H54 (cell line): ENCODE measurements at regions not wholly inside any gene's neighbourhood (a gene's known extent, or its start where the extent isn't known, plus 50 kb on each side); places are given as distances from the start of the nearest gene placed in this dataset.
"Not testable (repeated sequence)": the region's sequence is repeated elsewhere in the genome, so short reads cannot be mapped to it uniquely, and the experiment has no call there.

ENCODE experiments used
- DNase-seq: peaks from one replicate; pipeline ENCODE4 v3.0.0; 2011; ENCODE audit warnings: low spot score, mixed read lengths; ENCODE audit not compliant: insufficient read length
- FAIRE-seq: peaks from 3 replicates; lab custom pipeline; 2011; peaks lifted over from hg19 to GRCh38; lab: Jason Lieb, UNC
- POLR2A ChIP-seq: IDR thresholded peaks from 2 replicates; pipeline ENCODE4 v1.6.1; 2011; ENCODE audit warnings: low read depth, mild to moderate bottlenecking, low read length

DNA sequence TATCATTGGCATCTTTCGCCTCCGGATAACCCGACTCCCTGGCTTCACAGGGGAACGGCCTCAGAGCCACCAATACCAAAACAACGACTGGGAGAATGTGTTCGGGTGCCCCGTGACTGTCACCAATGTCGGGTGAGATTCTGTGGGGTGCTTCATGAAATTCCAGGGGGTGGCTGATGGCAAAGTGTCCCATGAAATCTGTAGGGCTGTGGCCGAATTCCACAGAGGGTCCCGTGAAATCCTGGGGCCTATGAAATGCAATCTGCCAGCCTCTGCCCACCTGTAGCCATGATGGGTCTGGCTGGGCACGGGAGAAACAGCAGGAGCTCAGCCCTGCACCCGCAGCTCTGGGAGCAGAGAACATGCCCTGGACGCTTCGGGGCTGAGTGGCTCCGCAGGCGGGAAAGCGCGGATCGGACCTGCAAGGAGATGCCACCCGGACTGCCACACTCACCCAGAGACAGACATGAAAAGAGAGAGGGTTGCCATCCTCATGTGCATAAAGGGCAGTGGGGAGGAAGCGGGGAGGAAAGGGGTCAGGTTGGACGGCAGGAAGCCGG is 192.4 kb downstream of the OLFM1 start:
- no peak for TF ChIP-seq POLR2A
- FAIRE-seq (no peak), DNase-seq (no peak)

DNA sequence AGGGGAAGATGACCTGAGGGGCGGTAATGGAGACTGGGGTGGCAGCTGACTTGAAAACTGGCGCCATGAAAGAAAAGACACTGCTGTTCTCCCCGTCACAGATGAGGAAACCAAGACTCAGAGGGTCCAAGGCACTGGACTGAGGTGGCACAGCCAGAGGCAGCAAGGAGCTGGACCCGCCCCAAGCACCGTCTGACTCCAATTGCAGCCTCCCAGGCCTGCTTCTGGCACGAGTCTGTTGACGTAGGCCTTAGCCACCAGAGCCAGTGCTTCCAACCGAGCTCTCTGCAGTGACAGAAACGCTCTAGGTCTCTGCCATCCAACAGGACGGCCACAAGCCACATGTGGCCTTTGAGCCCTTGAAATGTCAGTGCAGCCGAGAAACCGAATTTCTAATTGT is 193.2 kb downstream of the OLFM1 start:
- TF ChIP-seq POLR2A, result no peak
- FAIRE-seq (no peak), DNase-seq (no peak)

GRCh38 chr9:135281151-135281550 is 193.7 kb downstream of the OLFM1 start:
- DNase-seq (no peak), FAIRE-seq (no peak)
- TF ChIP-seq POLR2A, result no peak

DNA sequence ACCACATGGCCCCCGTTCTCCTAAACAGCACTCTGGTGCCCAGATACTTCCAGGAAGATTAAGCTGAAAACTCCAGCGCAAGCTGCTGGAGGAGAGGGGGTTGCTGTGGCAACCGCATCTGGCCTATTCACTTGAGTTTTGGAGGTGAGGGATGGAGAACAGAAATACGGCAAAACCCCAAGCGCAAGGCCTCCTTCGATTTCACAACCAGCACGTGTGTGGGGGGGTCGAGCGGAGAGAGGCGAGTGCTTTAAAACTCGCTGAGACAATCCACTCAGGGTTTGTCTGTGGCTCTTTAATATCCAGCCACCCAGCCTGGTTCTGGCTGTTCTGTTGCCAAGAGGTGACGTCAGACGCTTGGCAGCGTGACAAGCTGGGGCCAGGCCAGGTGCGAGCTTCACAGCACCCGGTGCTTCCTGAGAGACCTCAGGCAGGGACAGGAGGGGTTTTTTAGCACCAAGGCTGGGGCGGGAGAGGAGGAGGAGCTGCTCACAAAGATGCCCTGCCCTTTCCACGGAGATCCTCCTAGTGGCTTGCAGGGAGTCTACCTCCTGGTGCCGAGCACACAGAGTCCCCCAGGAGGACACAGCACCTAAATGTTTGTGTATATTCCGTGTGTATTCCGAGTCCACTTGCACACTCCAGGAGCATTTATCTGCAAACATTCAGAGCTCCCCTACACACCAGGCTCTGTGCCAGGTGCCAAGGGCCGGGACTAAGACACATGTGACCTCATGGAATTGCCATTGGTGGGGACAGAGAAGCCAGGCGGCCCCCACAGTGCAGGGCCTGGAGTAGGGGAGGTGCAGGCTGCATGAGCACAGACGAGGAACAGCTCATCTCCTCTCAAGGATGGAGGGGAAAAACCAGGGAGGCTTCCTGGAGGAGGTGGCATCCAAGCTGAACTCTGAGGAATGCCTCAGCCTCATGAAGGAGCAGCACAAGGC is 194.6 kb downstream of the OLFM1 start:
- no peak for TF ChIP-seq POLR2A
- FAIRE-seq, result peak; percentile 43

DNA sequence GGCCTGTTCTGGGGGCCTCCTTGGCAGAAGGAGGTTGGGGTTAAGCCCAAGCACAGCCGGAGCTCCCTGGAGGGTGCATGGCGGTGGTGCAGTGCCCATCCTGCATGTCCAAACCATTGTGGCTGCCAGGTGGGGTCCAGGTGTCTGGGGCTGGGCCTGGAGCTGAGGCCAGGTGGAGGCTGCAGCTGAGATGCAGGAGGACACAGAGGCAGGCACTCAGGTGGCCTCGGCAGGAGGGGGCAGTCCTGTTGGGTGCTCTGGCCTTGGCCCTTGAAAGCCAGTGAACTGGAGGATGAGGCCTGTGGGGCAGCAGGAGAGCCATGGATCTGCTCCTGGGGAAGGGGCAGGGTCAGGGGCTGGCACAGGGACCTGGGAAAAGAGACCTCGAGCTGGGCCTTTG is 195.3 kb downstream of the OLFM1 start:
- no peak for TF ChIP-seq POLR2A
- no peak for FAIRE-seq

More for the DNA sequence above, 194.6 kb downstream of the OLFM1 start:
- peak; percentile 82 for DNase-seq

GRCh38 chr9:135283671-135284070 is 195.9 kb upstream of the PPP1R26 start:
- FAIRE-seq (no peak), DNase-seq (no peak)

More for the DNA sequence above, 195.3 kb downstream of the OLFM1 start:
- no peak for DNase-seq

GRCh38 chr9:135284386-135285134 is 195.0 kb upstream of the PPP1R26 start:
- DNase-seq, result no peak
- FAIRE-seq, result no peak
- TF ChIP-seq POLR2A, result no peak

More at GRCh38 chr9:135283671-135284070, 195.9 kb upstream of the PPP1R26 start:
- TF ChIP-seq POLR2A, result no peak

- not testable (repeated sequence) for FAIRE-seq, DNase-seq
Measured at GRCh38 chr9:135286187-135286925, 193.2 kb upstream of the PPP1R26 start.

DNA sequence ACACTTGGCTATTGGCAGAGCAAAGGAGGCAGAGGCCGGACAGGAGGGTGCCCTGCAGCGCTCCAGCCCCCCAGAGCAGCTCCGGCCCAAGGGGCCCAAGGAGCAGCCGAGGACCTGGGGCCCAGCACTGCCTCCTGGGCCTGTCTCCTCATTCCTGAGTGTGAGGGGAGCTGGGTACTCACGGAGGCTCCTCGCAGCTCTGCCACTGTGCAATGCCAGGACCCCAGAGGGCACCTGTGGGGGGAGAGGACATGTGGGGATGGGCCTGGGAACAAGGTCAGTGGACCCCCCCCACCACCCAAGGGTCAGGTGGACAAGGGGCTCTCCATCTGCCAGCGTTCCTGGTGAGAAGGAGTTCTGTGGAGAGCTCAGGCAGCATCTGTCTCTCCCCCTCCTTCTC is 192.6 kb upstream of the PPP1R26 start:
- FAIRE-seq, result no peak
- no peak for DNase-seq
- no peak for TF ChIP-seq POLR2A

- TF ChIP-seq POLR2A, result no peak
- no peak for DNase-seq
- FAIRE-seq, result no peak
Measured at GRCh38 chr9:135287627-135288026, 192.0 kb upstream of the PPP1R26 start.

DNA sequence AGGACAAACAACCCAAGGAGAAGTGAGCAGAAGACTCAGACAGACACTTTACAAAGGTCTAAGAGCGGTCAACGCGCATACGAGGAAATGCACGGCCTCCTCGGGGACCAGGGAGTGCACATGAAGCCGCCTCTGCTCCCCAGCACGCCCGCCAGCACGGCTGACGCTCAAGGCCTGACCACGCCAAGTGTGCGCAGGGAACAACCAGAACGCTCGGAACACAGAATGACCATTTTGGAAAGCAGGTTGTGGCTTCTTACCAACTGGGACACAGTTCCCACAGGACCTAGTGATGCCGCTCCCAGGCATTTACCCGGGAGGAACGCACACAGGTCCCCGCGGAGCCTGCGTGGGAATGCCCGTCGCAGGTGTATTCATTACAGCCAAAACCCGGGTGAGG is 191.5 kb upstream of the PPP1R26 start:
- no peak for TF ChIP-seq POLR2A
- FAIRE-seq (no peak), DNase-seq (no peak)

DNA sequence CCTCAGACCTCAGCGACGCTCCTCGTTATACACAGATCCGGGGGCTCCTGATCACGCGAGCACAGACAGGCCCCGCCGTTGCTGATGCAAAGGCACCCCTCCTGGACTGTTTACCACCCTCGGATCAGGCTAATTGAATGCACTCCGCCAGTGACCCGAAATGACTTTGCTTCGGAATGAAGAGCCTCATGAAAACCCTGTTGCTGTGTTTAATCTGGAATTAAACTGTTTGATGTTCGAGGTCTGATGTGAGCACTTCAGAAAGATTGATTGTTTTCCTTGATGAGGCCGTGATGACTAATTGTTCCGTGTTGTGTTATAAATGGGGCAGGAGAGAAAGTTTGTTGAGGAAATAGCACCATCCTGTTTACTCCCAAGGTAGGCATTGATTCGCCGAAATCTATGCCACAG is 190.5 kb upstream of the PPP1R26 start:
- no peak for TF ChIP-seq POLR2A
- FAIRE-seq, result no peak
- DNase-seq, result no peak

- no peak for TF ChIP-seq POLR2A
- FAIRE-seq, result no peak
- no peak for DNase-seq
Measured at GRCh38 chr9:135290086-135290485, 189.5 kb upstream of the PPP1R26 start.

GRCh38 chr9:135290566-135290965 is 189.0 kb upstream of the PPP1R26 start:
- FAIRE-seq (no peak), DNase-seq (no peak)
- TF ChIP-seq POLR2A, result no peak
